ENCODE measurements at regions not wholly inside any gene's neighbourhood (a gene's known extent, or its start where the extent isn't known, plus 50 kb on each side); places are given as distances from the start of the nearest gene placed in this dataset.

DNA sequence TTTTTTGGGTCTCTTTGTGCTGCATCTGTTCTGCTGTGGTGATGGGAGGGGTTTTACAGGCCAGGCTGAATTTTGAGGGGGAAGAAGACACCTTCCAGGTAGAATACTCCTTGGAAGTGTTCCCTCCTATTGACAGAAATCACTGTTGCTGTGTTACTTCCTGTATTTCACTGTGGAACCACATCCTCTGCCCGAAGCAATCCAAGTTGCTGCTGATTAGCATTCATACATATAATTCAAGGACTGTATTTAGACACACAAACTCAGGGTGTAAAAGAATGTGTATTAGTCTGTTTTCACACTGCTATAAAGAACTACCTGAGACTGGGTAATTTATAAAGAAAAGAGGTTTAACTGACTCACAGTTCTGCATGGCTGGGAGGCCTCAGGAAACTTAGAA, 50.6 kb upstream of the TMEM244 start:
- DNase-seq: no peak

All from CD4-positive, alpha-beta T cell treated with Interleukin-15 for 1 hour (primary cell).